HG02884 (cell line): ENCODE measurements at regions not wholly inside any gene's neighbourhood (a gene's known extent, or its start where the extent isn't known, plus 50 kb on each side); places are given as distances from the start of the nearest gene placed in this dataset.

Experiments used
- ATAC-seq: cut with Tn5 transposase; IDR thresholded peaks from one replicate; pipeline ENCODE4 v1.9.1; 2021; ENCODE audit warnings: mild to moderate bottlenecking, moderate library complexity; ENCODE audit not compliant: unreplicated experiment

- ATAC-seq = no peak
Measured at GRCh38 chr2:120526997-120527945, 181.3 kb downstream of the INHBB start.

- no peak for ATAC-seq
Measured at GRCh38 chr2:120528051-120528692, 182.2 kb downstream of the INHBB start.

DNA sequence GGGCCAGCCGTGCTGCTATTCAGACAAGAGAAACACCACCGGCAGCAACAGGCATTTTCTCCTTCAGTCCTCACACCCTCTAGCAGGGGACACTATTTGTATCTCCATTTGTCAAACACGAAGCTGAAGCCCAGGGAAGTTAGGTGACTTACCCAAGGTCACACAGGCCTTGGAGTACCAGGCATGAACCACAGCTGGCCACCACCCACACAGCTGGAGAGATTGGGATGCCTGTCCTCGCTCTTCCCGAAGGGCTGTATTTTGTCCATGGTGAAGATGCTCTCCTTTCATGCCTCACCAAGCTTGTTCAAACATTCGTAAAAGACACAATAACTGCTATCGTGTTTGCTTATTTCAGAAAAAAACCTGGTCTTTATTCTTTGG, 182.7 kb downstream of the INHBB start:
- ATAC-seq = no peak

- no peak for ATAC-seq
Measured at GRCh38 chr2:120530781-120531180, 184.8 kb downstream of the INHBB start.

DNA sequence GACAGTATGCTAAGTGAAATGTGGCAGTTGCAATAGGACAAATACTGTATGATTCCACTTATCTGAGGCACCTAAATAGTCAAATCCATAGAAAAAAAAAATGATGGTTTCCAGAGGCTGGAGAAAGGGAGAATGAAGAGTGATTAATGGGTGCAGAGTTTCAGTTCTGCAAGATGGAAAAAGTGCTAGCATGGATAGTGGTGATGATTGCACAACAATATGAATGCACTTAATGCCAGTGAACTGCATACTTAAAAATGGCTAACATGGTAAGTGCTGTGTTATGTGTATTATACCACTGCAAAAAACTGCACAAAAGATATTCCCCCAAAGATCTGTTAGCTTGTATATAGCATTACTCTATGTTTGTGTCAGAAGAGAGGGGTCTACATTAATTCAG, 185.4 kb downstream of the INHBB start:
- ATAC-seq = no peak

GRCh38 chr2:120531863-120532600, 186.1 kb downstream of the INHBB start:
- ATAC-seq = no peak

GRCh38 chr2:120533625-120534024, 187.7 kb downstream of the INHBB start:
- ATAC-seq = no peak

DNA sequence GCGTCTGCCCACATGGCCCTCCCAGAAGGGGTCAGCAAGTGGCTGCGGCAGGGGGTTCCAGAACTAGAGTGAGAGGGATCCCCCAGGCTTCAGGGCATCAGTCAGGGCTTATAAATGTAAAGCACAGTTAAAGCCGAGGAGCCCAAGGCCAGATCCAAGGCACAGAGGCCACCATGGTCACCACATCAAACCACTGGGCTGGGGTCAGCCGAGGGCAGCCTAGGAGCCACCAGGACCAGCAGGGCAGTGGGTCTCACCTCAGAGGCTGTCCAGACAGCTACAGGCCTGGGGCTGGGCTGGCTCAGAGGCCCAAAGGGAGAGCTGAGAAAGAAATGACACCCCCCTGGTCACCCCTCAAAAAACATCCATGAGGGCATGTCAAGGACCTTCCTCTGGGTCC, 188.5 kb downstream of the INHBB start:
- no peak for ATAC-seq

DNA sequence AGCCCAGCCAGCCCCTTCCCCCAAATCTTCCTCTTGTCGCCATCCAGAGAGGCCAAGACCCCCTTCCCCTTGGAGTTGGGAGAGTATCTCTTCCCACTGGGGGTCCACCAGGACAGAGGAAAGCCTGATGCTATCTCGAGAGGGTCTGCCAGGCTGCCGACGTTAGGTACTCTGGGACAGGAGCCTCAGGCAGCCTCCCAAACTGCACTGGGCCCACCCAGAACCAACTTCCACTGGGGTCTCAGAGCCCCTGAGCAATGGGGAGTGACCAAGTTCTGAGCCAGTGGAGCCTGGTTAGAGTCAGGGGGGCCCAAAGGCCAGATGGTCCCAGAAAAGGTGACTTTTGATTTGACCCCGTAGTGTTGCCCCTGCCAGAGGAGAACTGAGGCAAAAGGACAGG, 189.1 kb downstream of the INHBB start:
- ATAC-seq = no peak

GRCh38 chr2:120536141-120536540, 190.2 kb downstream of the INHBB start:
- no peak for ATAC-seq

GRCh38 chr2:120538691-120539423, 192.9 kb downstream of the INHBB start:
- no peak for ATAC-seq

DNA sequence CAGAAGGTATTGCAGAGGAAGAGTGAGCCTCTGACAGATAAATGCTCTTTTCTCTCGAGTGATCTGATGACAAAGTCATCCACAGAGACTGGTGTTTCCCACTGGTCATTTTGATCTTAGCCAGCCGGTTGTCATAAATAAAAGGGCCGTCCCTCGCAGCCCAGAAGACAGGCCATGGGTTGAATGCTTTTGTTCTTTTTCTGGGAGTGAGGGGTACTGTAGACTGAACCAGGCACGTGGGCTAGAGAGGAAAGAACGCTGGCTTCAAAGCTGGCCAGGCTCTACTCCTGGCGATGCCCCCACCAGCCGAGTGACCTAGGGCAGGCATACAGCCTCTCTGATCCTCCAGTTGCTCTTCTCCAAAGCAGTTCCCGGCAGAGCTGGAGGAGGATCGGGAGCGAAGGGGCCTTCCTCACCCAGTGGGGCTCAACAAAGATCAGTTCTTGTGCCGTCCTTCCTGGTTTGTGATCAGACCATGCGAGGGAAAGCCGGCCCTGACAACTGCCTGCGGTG, 193.5 kb downstream of the INHBB start:
- ATAC-seq = no peak

- no peak for ATAC-seq
Measured at GRCh38 chr2:120539937-120540718, 194.2 kb downstream of the INHBB start.

DNA sequence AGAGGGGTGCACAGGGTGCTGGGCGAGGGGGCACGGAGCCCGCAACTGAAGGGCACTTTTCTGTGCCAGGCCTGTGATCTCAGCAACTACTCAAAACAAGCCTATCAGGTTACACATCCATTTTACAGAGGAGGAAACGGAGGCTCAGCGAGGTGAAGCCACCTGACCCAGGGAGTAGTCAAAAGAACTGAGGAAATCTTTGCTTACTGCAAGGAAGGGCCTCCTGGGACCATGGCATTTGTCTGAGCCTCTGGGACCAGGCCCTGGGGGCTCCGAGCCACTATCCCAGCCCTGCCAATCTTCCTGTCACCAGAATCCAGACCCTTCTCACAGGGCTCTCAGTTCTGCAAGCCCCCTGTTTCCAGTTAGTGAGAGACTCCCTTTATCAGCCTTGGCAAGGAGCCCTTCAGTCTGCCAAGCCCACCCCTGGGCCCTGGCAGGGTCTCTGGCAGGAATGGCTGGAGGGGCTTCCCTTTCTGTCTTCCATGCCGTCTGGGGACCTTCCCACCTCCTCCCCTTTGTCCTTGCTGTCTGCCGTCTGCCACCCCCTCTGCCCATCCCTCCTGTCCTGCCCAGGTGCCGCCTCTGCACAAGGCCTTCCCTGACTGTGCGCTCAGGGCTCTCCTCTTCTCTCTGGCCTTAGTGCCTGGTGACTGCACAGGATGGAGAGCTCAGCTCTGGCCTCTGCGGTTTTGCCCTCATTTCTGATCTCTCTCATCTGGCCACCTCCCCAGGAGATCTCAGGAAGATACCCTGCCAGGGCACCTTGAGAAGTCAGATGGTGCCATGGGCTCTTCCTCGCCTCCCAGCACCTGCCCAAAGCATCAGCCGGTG, 194.7 kb upstream of the GLI2 start:
- no peak for ATAC-seq

DNA sequence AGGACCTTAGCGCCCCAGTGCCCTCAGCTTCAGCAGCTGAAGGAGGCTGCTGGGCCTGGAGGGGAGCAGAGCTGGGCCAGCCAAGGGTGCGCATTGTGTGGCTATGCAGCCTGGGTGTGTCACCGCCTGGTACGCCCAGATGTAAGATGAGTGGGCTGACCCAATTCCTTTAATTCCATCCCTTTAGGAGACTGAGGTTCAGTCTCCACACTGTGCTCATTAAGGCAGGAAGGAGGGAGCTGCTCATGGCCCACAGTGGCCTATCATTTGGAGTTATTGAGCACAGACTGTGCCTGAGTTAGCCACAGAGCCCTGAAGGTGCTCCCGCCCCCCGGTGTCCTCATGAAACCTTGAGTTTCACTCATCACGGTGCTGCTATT, 194.1 kb upstream of the GLI2 start:
- ATAC-seq = no peak

GRCh38 chr2:120541972-120542670, 193.5 kb upstream of the GLI2 start:
- no peak for ATAC-seq

DNA sequence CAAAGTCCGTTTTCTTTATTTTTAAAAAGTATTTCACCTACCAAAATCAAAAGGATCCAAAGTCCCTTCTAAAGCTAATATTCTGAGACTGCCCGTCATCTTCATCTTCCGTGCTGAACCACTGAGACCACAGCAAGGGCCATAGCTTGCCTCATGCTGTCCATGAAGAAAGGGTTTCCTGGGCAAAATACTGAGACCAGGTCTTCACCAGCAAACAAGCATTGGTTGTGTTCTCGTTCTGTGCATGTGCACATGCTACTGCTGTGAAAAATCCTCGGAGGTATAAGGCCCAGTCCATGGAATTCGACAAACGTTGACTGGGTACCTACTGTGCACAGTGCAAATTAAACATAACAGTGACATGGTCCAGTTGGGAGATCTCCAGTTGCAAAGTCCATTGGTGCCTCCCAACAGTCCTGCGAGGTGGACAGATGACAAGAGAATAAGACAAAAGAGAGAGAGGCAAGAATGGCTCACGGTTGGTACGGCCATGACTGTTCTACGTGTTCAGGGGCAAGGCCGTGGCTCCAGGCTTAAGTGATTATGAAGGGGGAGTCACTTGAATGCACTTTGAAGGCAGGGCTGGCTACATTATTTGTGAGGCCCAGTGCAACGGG, 192.6 kb upstream of the GLI2 start:
- ATAC-seq = no peak

DNA sequence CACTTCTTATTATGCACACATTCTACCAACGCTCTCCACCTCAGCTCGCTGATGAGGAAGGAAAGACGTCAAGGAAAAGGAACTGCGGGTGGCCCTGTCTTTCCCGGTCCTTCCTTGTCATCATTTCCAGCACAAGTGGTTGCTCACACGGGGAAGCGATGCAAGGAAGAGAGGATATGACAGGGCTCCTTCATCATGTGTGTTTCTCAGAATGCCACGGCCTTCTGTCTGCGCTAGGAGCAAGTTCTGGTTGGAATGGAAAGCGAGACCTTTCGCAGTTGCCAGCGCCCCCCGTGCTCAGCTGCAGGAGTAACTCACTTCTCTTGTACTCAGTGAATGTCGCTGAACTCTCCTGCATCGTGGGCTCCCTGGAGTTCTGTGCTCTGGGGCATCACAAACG, 191.8 kb upstream of the GLI2 start:
- ATAC-seq = no peak
